ENCODE measurements at regions not wholly inside any gene's neighbourhood (a gene's known extent, or its start where the extent isn't known, plus 50 kb on each side); places are given as distances from the start of the nearest gene placed in this dataset.

GRCh38 chr14:99325591-99325990, 53.6 kb upstream of the BCL11B start:
- Histone ChIP-seq H3K23ac (ENCODE audit: low read depth, low read length) (no peak overlapping the region), H2AK9ac (replicated peaks; ENCODE audit: low read depth, low read length, poor library complexity) (no peak overlapping the region), H4K20me1 (ENCODE audit: insufficient read depth, low read length) (no peaks in the 10 kb centered on the region), H3K18ac (ENCODE audit: low read depth, low read length) (no peak overlapping the region), H3K9ac (ENCODE audit: low read depth, low read length) (no peak overlapping the region), H4K91ac (ENCODE audit: insufficient read depth, low read depth, low read length) (no peak overlapping the region), H3K14ac (replicated peaks; ENCODE audit: low read depth, low read length) (no peak overlapping the region), H4K5ac (ENCODE audit: low read depth, low read length) (no peak overlapping the region), H3K27me3 (ENCODE audit: control insufficient read depth, insufficient read depth, low read length) (no peaks in the 10 kb centered on the region; the same call in 1 of the 2 replicates), H4K8ac (ENCODE audit: low read depth in 2 of 2, low read length in 2 of 2) (no peak overlapping the region), H3K4ac (ENCODE audit: low read depth, low read length) (no peak overlapping the region), H3K4me2 (ENCODE audit: low read depth, low read length) (no peak overlapping the region), H3K4me1 (ENCODE audit: control insufficient read depth, insufficient read depth, low read length) (no peaks in the 10 kb centered on the region), H3K9me3 (ENCODE audit: control insufficient read depth, insufficient read depth, low read length) (no peaks in the 10 kb centered on the region), H2BK15ac (ENCODE audit: low read depth, low read length) (no peak overlapping the region), H3K27ac (ENCODE audit: insufficient read depth, low read length) (no peak overlapping the region), H2BK120ac (ENCODE audit: low read depth, low read length) (no peak overlapping the region), H3K36me3 (ENCODE audit: control insufficient read depth, insufficient read depth, low read length) (no peaks in the 10 kb centered on the region), H3K79me1 (ENCODE audit: low read depth in 1 of 2, low read length in 2 of 2) (no peaks in the 10 kb centered on the region), H3K56ac (ENCODE audit: extremely low read depth, insufficient read depth, low read length) (no peak overlapping the region), H3K4me3 (ENCODE audit: insufficient read depth, low read depth, low read length) (no peak overlapping the region), H2BK5ac (ENCODE audit: low read depth, low read length, poor library complexity, severe bottlenecking) (no peak overlapping the region), H2AFZ (replicated peaks; ENCODE audit: low read length, poor library complexity) (no peak overlapping the region), H2BK20ac (ENCODE audit: low read depth, low read length) (no peak overlapping the region), H3K9me1 (ENCODE audit: insufficient read depth, low read length) (no peaks in the 10 kb centered on the region), H2AK5ac (ENCODE audit: low read depth, low read length) (no peak overlapping the region)
- intact Hi-C loops (cut with micrococcal nuclease): no loop called here
- ChIA-PET CTCF (no interaction called here), POLR2A (ENCODE audit: unreplicated experiment) (no interaction called here)
- no peak for ATAC-seq (ENCODE audit: low read depth)
- no peak for DNase-seq
- 80% methylated on average over 2 of the region's 8 CpGs; no CpG with 5 or more reads in 1 of the 2 experiments for WGBS, 2 experiments (ENCODE audit: extremely low coverage in 2 of 2, insufficient read length in 1 of 2)
- TF ChIP-seq MAFK (IDR thresholded peaks at IDR 0.05; ENCODE audit: low read depth, low read length) (no peak), RFX5 (IDR thresholded peaks at IDR 0.05; ENCODE audit: low read depth, low read length) (no peak), FOS (IDR thresholded peaks at IDR 0.05; ENCODE audit: low read depth, low read length) (no peak), USF2 (IDR thresholded peaks at IDR 0.05; ENCODE audit: low read depth, low read length) (no peak), RAD21 (IDR thresholded peaks at IDR 0.05; ENCODE audit: low read length) (no peak), MAZ (IDR thresholded peaks at IDR 0.05; ENCODE audit: borderline replicate concordance, low read depth, low read length) (no peak), CHD1 (IDR thresholded peaks at IDR 0.05; ENCODE audit: low read depth, low read length) (no peak), POLR2A (IDR thresholded peaks at IDR 0.05; ENCODE audit: low read depth, low read length) (no peak), SMC3 (IDR thresholded peaks at IDR 0.05; ENCODE audit: low read depth, low read length) (no peak)
- dilution Hi-C loops (cut with HindIII; ENCODE audit: low sequenced_read_pairs, unreplicated experiment): no loop called here
- no TSS peak for BruUV-seq (replicated peaks)
- in situ Hi-C loops (cut with MboI; ENCODE audit: low sequenced_read_pairs): loop anchor here (10.0 kb wide), 1 partner anchor 89 kb away; no protein-coding TSS in a partner anchor
